CD4-positive, alpha-beta T cell (primary cell): ENCODE measurements at regions not wholly inside any gene's neighbourhood (a gene's known extent, or its start where the extent isn't known, plus 50 kb on each side); places are given as distances from the start of the nearest gene placed in this dataset.

ENCODE experiments used
- ATAC-seq: fragments of 200-7000 bp; cut with Tn5 transposase; one replicate; pipeline ENCODE4 v1.10.0; 2022; ENCODE audit warnings: mild to moderate bottlenecking; ENCODE audit not compliant: poor library complexity
- CTCF ChIA-PET: fragments of 350-600 bp; sonication (Branson Sonifier 250); formaldehyde crosslinking; loops from one replicate; lab custom pipeline; 2021; ENCODE audit warnings: antibody characterized with exemption, inconsistent platforms; lab: Charles Lee
- POLR2A ChIA-PET: fragments of 350-600 bp; sonication (Branson Sonifier 250); formaldehyde crosslinking; loops from one replicate; lab custom pipeline; 2021; ENCODE audit warnings: antibody characterized with exemption, inconsistent platforms; lab: Charles Lee
- DNase-seq, 14 experiments: peaks; one replicate each; pipeline ENCODE4 v3.0.0-alpha.2; 2013 to 2020; ENCODE audit warnings: mixed read lengths in 2 of 14
- H3K27ac ChIP-seq, 2 donors: one replicate each; pipeline versions ENCODE4 v1.5.1 to v1.7.0; 2013; ENCODE audit warnings: low read length in 2 of 2, low read depth in 1 of 2, mild to moderate bottlenecking in 1 of 2
- H3K27me3 ChIP-seq, 2 experiments: 1 replicate in 1 of 2; 2 replicates in 1 of 2; pipeline versions ENCODE4 v1.6.1 to v1.7.0; 2013; ENCODE audit warnings: low read length in 2 of 2, control low read depth in 1 of 2, mild to moderate bottlenecking in 1 of 2, moderate library complexity in 1 of 2; ENCODE audit not compliant: insufficient read depth in 2 of 2, control insufficient read depth in 1 of 2
- H3K36me3 ChIP-seq: one replicate; pipeline ENCODE4 v1.6.1; 2013; ENCODE audit warnings: low read length, control low read depth; ENCODE audit not compliant: insufficient read depth
- H3K4me1 ChIP-seq: one replicate; pipeline ENCODE4 v1.6.1; 2013; ENCODE audit warnings: low read length, control low read depth; ENCODE audit not compliant: insufficient read depth
- H3K4me3 ChIP-seq: one replicate; pipeline ENCODE4 v1.5.1; 2013; ENCODE audit warnings: mild to moderate bottlenecking, low read length, moderate library complexity
- H3K9me3 ChIP-seq, 2 experiments: 1 replicate in 1 of 2; 2 replicates in 1 of 2; pipeline versions ENCODE4 v1.6.1 to v1.7.0; 2013; ENCODE audit warnings: low read length in 2 of 2, mild to moderate bottlenecking in 2 of 2, control low read depth in 1 of 2, moderate library complexity in 1 of 2; ENCODE audit not compliant: control insufficient read depth in 1 of 2, insufficient read depth in 1 of 2
- H3K27ac Mint-ChIP-seq: one replicate; pipeline ENCODE4 v1.8.0; 2020; ENCODE audit warnings: mixed read lengths
- H3K27me3 Mint-ChIP-seq: one replicate; pipeline ENCODE4 v1.8.0; 2021; ENCODE audit warnings: mixed read lengths
- H3K36me3 Mint-ChIP-seq: one replicate; pipeline ENCODE4 v1.8.0; 2021; ENCODE audit warnings: low read depth, mixed read lengths
- H3K4me1 Mint-ChIP-seq: one replicate; pipeline ENCODE4 v1.8.0; 2021; ENCODE audit warnings: low read depth, mixed read lengths
- H3K4me3 Mint-ChIP-seq: one replicate; pipeline ENCODE4 v1.8.0; 2020; ENCODE audit warnings: mild to moderate bottlenecking, mixed read lengths
- H3K9me3 Mint-ChIP-seq: one replicate; pipeline ENCODE4 v1.8.0; 2020; ENCODE audit warnings: mixed read lengths
- CTCF ChIP-seq: fragments of 200-600 bp; IDR thresholded peaks from one replicate; pipeline ENCODE4 v1.8.0; 2022; ENCODE audit warnings: antibody characterized with exemption, mild to moderate bottlenecking
- intact Hi-C, 2 experiments: fragments of 100-400 bp; cut with DNase I in 1 of 2; cut with micrococcal nuclease in 1 of 2; formaldehyde crosslinking; loops; one replicate each; pipeline versions ENCODE4 v1.15.1 to v1.9.0; 2023 to 2025; cut with DNase I, micrococcal nuclease

DNA sequence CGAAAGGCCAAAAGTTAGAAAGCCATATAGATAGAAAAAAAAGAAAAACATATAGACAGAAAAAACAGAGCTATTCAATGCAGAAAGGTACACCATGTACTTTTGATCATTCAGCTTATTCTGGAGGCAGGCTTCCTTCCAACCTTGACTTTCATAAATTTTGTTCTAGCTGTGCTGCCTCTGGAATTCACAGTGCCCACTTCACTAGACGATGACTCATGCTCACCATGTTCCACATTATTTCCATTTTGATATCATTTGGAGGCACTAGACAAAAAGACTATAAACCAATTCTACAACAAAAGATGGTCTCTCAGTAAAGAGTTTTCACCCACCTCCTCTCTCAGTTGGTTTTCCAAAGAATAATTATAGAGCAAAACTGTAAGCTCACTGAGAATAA, 229.0 kb upstream of the IPO5 start:
- Histone ChIP-seq H3K4me1 (no peaks in the 10 kb centered on the region), H3K4me3 (no peak overlapping the region), H3K36me3 (no peaks in the 10 kb centered on the region), H3K27me3 (no peaks in the 10 kb centered on the region), H3K9me3 (no peaks in the 10 kb centered on the region), H3K27ac (no peak overlapping the region)
- intact Hi-C loops, result no loop called here
- ATAC-seq (no peak), DNase-seq (no peak)
- Mint-ChIP-seq H3K4me1 (no peaks in the 10 kb centered on the region), H3K27me3 (peaks cover 17% of the 10 kb centered on the region), H3K9me3 (no peaks in the 10 kb centered on the region), H3K36me3 (no peaks in the 10 kb centered on the region), H3K27ac (no peak overlapping the region), H3K4me3 (no peak overlapping the region)
- no peak for TF ChIP-seq CTCF
- CTCF ChIA-PET, result no interaction called here
- POLR2A ChIA-PET, result no interaction called here

DNA sequence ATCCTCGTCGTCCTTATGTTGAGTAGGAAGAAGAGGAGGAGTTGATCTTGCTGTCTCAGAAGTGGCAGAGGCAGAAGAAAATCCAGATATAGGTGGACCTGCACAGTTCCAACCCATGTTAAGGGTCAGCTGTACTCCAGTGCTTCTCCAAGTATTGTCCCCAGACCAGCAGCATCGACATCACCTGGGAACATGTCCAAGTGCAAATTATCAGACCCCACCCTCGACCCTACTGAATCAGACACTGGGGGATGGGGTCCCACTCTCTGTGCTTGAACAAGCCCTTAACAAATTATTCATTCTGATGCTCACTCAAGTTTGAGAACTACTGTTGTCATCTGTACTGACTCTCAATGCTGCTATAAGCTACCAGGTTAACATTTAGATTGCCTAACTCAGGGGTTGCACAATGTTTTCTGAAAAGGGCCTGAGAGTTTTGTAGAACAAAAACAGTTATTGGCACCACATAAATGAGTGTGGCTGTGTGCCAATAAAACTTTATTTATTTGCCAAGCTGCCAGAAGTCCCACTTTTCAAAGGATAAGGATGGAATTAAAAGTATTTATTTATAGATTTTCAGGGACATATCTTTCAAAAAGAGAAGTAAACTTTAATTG, 226.7 kb upstream of the IPO5 start:
- Mint-ChIP-seq H3K4me1 (no peaks in the 10 kb centered on the region), H3K36me3 (no peaks in the 10 kb centered on the region), H3K27me3 (peaks cover 13% of the 10 kb centered on the region), H3K27ac (no peak overlapping the region), H3K9me3 (no peaks in the 10 kb centered on the region), H3K4me3 (no peak overlapping the region)
- Histone ChIP-seq H3K4me1 (no peaks in the 10 kb centered on the region), H3K9me3 (no peaks in the 10 kb centered on the region), H3K27ac (no peak overlapping the region), H3K36me3 (no peaks in the 10 kb centered on the region), H3K27me3 (no peaks in the 10 kb centered on the region), H3K4me3 (no peak overlapping the region)
- no peak for TF ChIP-seq CTCF
- POLR2A ChIA-PET, result no interaction called here
- ATAC-seq (no peak), DNase-seq (no peak)
- CTCF ChIA-PET, result no interaction called here
- intact Hi-C loops, result no loop called here

- H3K27ac Mint-ChIP-seq, result no peak overlapping the region
- no peaks in the 10 kb centered on the region for H3K4me1 Mint-ChIP-seq
- Histone ChIP-seq H3K9me3 (no peaks in the 10 kb centered on the region), H3K27ac (no peak overlapping the region), H3K4me3 (no peak overlapping the region), H3K27me3 (no peaks in the 10 kb centered on the region), H3K36me3 (no peaks in the 10 kb centered on the region), H3K4me1 (no peaks in the 10 kb centered on the region)
- DNase-seq (no peak), ATAC-seq (no peak)
- no peaks in the 10 kb centered on the region for H3K9me3 Mint-ChIP-seq
- no peaks in the 10 kb centered on the region for H3K36me3 Mint-ChIP-seq
- TF ChIP-seq CTCF, result no peak
- ChIA-PET POLR2A (no interaction called here), CTCF (interaction anchor here (0.5 kb wide), 1 partner anchor 1611 kb away, joined by 3 read pairs; no protein-coding TSS in a partner anchor)
- peaks cover 13% of the 10 kb centered on the region for H3K27me3 Mint-ChIP-seq
- intact Hi-C loops, result no loop called here
- H3K4me3 Mint-ChIP-seq, result no peak overlapping the region
Observed at GRCh38 chr13:97727991-97728390, 225.5 kb upstream of the IPO5 start.
